K562 (cell line): ENCODE measurements at regions not wholly inside any gene's neighbourhood (a gene's known extent, or its start where the extent isn't known, plus 50 kb on each side); places are given as distances from the start of the nearest gene placed in this dataset.

ENCODE experiments used
- FOS ChIP-seq: IDR thresholded peaks from 3 replicates; pipeline ENCODE4 v1.6.1; 2011; ENCODE audit not compliant: insufficient read length; ENCODE audit errors: extremely low read depth
- JUND ChIP-seq, 2 experiments: IDR thresholded peaks; 2 replicates in 1 of 2; 3 replicates in 1 of 2; pipeline ENCODE4 v1.6.1; 2011; ENCODE audit warnings: borderline replicate concordance in 2 of 2, low read depth in 2 of 2, low read length in 2 of 2, improper control_type of control experiment in 1 of 2, missing biosample characterization in 1 of 2, missing genetic modification characterization in 1 of 2, missing genetic modification reagents in 1 of 2
- RAD21 ChIP-seq, 2 experiments: fragments of 250-450 bp in 1 of 2; fragments of 450-650 bp in 1 of 2; sonication (Bioruptor Pico) in 1 of 2; formaldehyde crosslinking in 1 of 2; IDR thresholded peaks in 1 of 2; conservative IDR thresholded peaks in 1 of 2; 2 replicates each; pipeline versions ENCODE4 v1.4.0 to v1.8.0; 2020 to 2022; ENCODE audit warnings: mild to moderate bottlenecking in 2 of 2, moderate library complexity in 1 of 2
- ZNF197 ChIP-seq: fragments of 200-800 bp; sonication (Bioruptor generic); IDR thresholded peaks from 2 replicates; pipeline ENCODE4 v1.6.1; 2016; ENCODE audit warnings: low read depth, missing genetic modification characterization, missing compliant biosample characterization
- TF ChIP-seq, protein P1 (sequence below), 2 experiments: fragments of 450-650 bp; formaldehyde crosslinking in 1 of 2; IDR thresholded peaks; 2 replicates each; pipeline versions ENCODE4 v1.4.0 to v1.6.1; 2014 to 2020; ENCODE audit warnings: mild to moderate bottlenecking in 2 of 2, borderline replicate concordance in 1 of 2, low read depth in 1 of 2
- TF ChIP-seq, protein P2 (sequence below): fragments of 450-650 bp; formaldehyde crosslinking; conservative IDR thresholded peaks from 2 replicates; pipeline ENCODE4 v1.4.0; 2022; ENCODE audit warnings: mild to moderate bottlenecking, missing genetic modification characterization

DNA sequence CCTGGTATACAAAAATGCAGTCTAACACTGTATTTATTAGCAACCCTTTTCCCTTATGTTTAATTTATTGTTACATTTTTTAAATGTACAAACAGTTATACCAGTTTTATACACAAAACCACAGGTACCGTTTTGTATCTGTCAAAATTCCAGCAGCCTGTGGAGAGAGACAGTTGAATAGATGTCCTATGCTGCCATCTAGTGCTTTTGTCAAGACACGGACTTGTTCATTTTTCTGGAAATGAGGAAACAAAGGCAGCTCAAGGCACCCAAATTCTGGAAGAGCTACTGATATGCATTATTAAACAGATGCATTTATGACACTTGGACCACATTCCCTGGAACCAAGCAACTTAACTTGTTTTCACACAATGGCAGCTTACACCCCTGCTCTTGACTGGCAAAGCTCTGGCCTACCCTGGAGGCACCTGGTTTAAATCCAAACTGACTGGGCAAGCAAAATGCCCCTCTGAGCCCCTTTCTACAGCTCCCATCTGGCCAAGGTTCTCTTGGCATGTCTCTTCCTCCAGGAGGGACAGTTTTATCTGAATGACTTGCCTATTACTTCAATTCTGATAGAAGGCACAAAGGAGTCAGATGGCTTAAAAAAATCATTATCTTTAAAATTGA is 286.9 kb upstream of the PRKD1 start (continued):
- TF ChIP-seq JUND (IDR thresholded peaks at IDR 0.05; ENCODE audit: borderline replicate concordance, low read depth, low read length) (no peak), JUND (tag; IDR thresholded peaks at IDR 0.05; ENCODE audit: borderline replicate concordance, low read depth, low read length) (no peak), RAD21 (CRISPR knock-in tag; conservative IDR thresholded peaks at IDR 0.05 in 1 of 2, IDR thresholded peaks at IDR 0.05 in 1 of 2) (peak; percentile 58 to 66), ZNF197 (CRISPR knock-in tag) (no peak), FOS (no peak)
- TF ChIP-seq, protein P1, sequence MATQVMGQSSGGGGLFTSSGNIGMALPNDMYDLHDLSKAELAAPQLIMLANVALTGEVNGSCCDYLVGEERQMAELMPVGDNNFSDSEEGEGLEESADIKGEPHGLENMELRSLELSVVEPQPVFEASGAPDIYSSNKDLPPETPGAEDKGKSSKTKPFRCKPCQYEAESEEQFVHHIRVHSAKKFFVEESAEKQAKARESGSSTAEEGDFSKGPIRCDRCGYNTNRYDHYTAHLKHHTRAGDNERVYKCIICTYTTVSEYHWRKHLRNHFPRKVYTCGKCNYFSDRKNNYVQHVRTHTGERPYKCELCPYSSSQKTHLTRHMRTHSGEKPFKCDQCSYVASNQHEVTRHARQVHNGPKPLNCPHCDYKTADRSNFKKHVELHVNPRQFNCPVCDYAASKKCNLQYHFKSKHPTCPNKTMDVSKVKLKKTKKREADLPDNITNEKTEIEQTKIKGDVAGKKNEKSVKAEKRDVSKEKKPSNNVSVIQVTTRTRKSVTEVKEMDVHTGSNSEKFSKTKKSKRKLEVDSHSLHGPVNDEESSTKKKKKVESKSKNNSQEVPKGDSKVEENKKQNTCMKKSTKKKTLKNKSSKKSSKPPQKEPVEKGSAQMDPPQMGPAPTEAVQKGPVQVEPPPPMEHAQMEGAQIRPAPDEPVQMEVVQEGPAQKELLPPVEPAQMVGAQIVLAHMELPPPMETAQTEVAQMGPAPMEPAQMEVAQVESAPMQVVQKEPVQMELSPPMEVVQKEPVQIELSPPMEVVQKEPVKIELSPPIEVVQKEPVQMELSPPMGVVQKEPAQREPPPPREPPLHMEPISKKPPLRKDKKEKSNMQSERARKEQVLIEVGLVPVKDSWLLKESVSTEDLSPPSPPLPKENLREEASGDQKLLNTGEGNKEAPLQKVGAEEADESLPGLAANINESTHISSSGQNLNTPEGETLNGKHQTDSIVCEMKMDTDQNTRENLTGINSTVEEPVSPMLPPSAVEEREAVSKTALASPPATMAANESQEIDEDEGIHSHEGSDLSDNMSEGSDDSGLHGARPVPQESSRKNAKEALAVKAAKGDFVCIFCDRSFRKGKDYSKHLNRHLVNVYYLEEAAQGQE (IDR thresholded peaks at IDR 0.05; ENCODE audit: borderline replicate concordance): peak; percentile 39; the same call in 1 of the 2 replicates
- TF ChIP-seq, protein P1 (CRISPR knock-in tag; IDR thresholded peaks at IDR 0.05; ENCODE audit: low read depth): no peak
- TF ChIP-seq, protein P2, sequence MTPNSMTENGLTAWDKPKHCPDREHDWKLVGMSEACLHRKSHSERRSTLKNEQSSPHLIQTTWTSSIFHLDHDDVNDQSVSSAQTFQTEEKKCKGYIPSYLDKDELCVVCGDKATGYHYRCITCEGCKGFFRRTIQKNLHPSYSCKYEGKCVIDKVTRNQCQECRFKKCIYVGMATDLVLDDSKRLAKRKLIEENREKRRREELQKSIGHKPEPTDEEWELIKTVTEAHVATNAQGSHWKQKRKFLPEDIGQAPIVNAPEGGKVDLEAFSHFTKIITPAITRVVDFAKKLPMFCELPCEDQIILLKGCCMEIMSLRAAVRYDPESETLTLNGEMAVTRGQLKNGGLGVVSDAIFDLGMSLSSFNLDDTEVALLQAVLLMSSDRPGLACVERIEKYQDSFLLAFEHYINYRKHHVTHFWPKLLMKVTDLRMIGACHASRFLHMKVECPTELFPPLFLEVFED (CRISPR knock-in tag): no peak
- TF ChIP-seq, all 486 proteins: peak for 3
